ENCODE measurements at regions not wholly inside any gene's neighbourhood (a gene's known extent, or its start where the extent isn't known, plus 50 kb on each side); places are given as distances from the start of the nearest gene placed in this dataset.

GRCh38 chr15:61720197-61720704 is 340.0 kb downstream of the VPS13C start:
- Histone ChIP-seq H3K27ac (ENCODE audit: insufficient read length, low read depth, low read length) (no peak overlapping the region), H4K8ac (replicated peaks; ENCODE audit: insufficient read length, low read depth, low read length) (no peak overlapping the region), H3K4me1 (ENCODE audit: insufficient read depth, low read length) (peaks cover 2% of the 10 kb centered on the region; the same call in 1 of the 2 replicates), H2BK20ac (ENCODE audit: low read depth, low read length, poor library complexity, severe bottlenecking) (no peak overlapping the region), H3K14ac (ENCODE audit: insufficient read depth, low read length) (no peak overlapping the region), H3K27me3 (ENCODE audit: insufficient read depth, low read length) (no peaks in the 10 kb centered on the region), H4K20me1 (ENCODE audit: control insufficient read depth, insufficient read depth, insufficient read length) (no peaks in the 10 kb centered on the region), H3K79me1 (ENCODE audit: insufficient read depth, low read depth, low read length, poor library complexity, severe bottlenecking) (no peaks in the 10 kb centered on the region), H3K9me3 (ENCODE audit: control insufficient read depth, low read depth, low read length) (no peaks in the 10 kb centered on the region), H2AK5ac (ENCODE audit: insufficient read length, low read length) (no peak overlapping the region), H3K9ac (ENCODE audit: extremely low read depth, insufficient read length, low read length) (no peak overlapping the region), H4K91ac (ENCODE audit: insufficient read length, low read depth, low read length) (no peak overlapping the region), H3K4me2 (ENCODE audit: insufficient read depth, insufficient read length, low read length) (no peak overlapping the region), H2BK15ac (ENCODE audit: low read depth, low read length) (no peak overlapping the region), H3K23ac (ENCODE audit: insufficient read length, low read depth, low read length) (no peak overlapping the region), H3T11ph (ENCODE audit: low read length) (no peak overlapping the region), H2BK5ac (ENCODE audit: insufficient read length, low read length) (no peak overlapping the region), H3K79me2 (ENCODE audit: insufficient read depth, low read length) (no peaks in the 10 kb centered on the region), H2BK12ac (ENCODE audit: insufficient read length, low read depth, low read length) (no peak overlapping the region), H3K4ac (ENCODE audit: low read depth, low read length) (no peak overlapping the region), H3K23me2 (ENCODE audit: insufficient read length, low read depth, low read length, poor library complexity, severe bottlenecking) (no peaks in the 10 kb centered on the region), H2BK120ac (ENCODE audit: low read depth, low read length, poor library complexity, severe bottlenecking) (no peak overlapping the region), H2AFZ (ENCODE audit: low read length) (no peak overlapping the region), H3K56ac (ENCODE audit: insufficient read length, low read depth, low read length) (no peak overlapping the region), H4K5ac (ENCODE audit: insufficient read length, low read depth, low read length) (no peak overlapping the region), H3K18ac (ENCODE audit: insufficient read length, low read depth, low read length) (no peak overlapping the region)
- Mint-ChIP-seq H3K4me1 (peaks cover 13 to 14% of the 10 kb centered on the region in 2 experiments), H3K4me3 (no peak overlapping the region), H3K27ac (no peak overlapping the region), H3K27me3 (ENCODE audit: low read depth) (peaks cover 10% of the 10 kb centered on the region), H3K36me3 (ENCODE audit: insufficient read depth in 1 of 3, low read depth in 3 of 3) (no peaks in the 10 kb centered on the region; a peak in 1 of 7 replicates), H3K9me3 (no peaks in the 10 kb centered on the region)
- no CpG with 5 or more reads among the region's 5 CpGs for WGBS (ENCODE audit: extremely low coverage, insufficient read length, low lambda C conversion rate)
- DNase-seq: no peak
- TF ChIP-seq CTCF (conservative IDR thresholded peaks at IDR 0.05): no peak
